ENCODE measurements at regions not wholly inside any gene's neighbourhood (a gene's known extent, or its start where the extent isn't known, plus 50 kb on each side); places are given as distances from the start of the nearest gene placed in this dataset.

DNA sequence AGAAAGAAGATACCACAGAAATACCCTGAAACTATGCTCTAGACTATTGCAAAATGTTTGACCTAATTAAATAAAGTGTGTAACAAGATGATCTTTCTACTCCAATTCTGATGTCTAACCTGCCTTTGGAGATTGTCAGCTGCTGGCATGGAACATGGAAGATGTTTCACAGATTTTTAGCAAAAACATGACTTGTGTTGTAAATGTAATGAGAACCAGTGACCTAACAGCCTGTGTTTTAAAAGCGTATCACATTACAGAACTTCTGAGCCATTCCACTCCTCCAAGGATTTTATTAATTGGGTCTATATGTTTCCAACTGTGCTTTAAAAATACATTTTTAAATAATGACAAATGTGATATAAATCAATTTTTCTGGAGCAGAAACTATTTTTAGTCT lies 526.3 kb upstream of the SEMA3D start:
- Mint-ChIP-seq H3K4me1 (ENCODE audit: low read depth) (no peaks in the 10 kb centered on the region), H3K27ac (no peak overlapping the region), H3K4me3 (no peak overlapping the region), H3K9me3 (peaks cover 6% of the 10 kb centered on the region), H3K36me3 (ENCODE audit: low read depth) (no peaks in the 10 kb centered on the region), H3K27me3 (no peaks in the 10 kb centered on the region)
- H3K4me1 ChIP-seq (ENCODE audit: insufficient read depth, low read length): no peaks in the 10 kb centered on the region
- CTCF ChIA-PET: no interaction called here
- H3K36me3 ChIP-seq (ENCODE audit: insufficient read depth, low read length): no peaks in the 10 kb centered on the region
- TF ChIP-seq, protein P1, sequence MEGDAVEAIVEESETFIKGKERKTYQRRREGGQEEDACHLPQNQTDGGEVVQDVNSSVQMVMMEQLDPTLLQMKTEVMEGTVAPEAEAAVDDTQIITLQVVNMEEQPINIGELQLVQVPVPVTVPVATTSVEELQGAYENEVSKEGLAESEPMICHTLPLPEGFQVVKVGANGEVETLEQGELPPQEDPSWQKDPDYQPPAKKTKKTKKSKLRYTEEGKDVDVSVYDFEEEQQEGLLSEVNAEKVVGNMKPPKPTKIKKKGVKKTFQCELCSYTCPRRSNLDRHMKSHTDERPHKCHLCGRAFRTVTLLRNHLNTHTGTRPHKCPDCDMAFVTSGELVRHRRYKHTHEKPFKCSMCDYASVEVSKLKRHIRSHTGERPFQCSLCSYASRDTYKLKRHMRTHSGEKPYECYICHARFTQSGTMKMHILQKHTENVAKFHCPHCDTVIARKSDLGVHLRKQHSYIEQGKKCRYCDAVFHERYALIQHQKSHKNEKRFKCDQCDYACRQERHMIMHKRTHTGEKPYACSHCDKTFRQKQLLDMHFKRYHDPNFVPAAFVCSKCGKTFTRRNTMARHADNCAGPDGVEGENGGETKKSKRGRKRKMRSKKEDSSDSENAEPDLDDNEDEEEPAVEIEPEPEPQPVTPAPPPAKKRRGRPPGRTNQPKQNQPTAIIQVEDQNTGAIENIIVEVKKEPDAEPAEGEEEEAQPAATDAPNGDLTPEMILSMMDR (IDR thresholded peaks at IDR 0.05): no peak
- no peak overlapping the region for H3K4me3 ChIP-seq (ENCODE audit: low read length)
- DNase-seq: no peak
- POLR2A ChIA-PET: no interaction called here
- H3K9me3 ChIP-seq (ENCODE audit: control insufficient read depth in 1 of 2, insufficient read depth in 1 of 2, low read length in 2 of 2): peaks cover 0 to 3% of the 10 kb centered on the region in 2 experiments
- no peak for ATAC-seq (ENCODE audit: poor library complexity)
- intact Hi-C loops (cut with DNase I, micrococcal nuclease): no loop called here
- no peak overlapping the region for H3K27ac ChIP-seq (ENCODE audit: low read depth in 1 of 2, low read length in 2 of 2)
- H3K27me3 ChIP-seq (ENCODE audit: control insufficient read depth in 1 of 2, insufficient read depth in 2 of 2, low read length in 2 of 2): no peaks in the 10 kb centered on the region

DNA sequence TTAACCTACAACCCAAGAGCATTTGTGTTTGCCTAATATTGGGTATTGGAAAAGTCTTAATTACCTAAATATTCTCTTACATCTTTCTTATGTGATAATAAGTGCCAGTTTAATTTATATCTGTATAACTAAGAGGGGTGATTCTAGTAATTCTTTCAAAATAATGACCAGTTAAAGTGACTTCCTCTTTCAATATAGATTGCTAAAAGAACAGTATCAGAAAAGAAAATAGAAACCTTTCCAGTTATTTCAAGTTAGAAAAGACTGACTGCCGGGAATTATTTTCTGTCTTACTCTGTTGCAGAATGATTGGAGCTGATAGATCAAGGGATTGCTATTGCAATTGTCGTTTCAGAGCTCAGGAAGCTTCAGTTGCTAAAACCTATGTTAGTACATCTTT lies 525.0 kb upstream of the SEMA3D start:
- intact Hi-C loops (cut with DNase I, micrococcal nuclease): no loop called here
- CTCF ChIA-PET: no interaction called here

DNA sequence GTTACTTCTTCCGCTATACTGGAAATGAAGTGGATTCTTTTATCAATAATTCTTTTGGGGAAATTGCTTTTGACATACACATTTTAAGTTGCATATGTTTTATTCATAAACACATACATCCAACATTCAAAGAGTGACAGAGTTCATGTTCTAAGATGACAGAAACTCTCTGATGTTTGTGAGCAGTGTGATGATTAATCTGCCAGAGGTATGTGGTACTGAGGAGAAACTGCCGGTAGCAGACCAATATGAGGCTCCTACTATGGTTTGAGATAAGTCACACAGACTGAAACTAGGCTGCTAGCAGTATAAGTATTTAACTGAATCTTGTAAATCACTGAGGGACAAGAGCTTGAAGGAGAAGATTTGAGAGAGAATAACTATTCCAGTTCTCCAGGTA lies 524.1 kb upstream of the SEMA3D start:
- Mint-ChIP-seq H3K9me3 (peaks cover 9% of the 10 kb centered on the region), H3K4me1 (ENCODE audit: low read depth) (no peaks in the 10 kb centered on the region), H3K27ac (no peak overlapping the region), H3K36me3 (ENCODE audit: low read depth) (no peaks in the 10 kb centered on the region), H3K27me3 (no peaks in the 10 kb centered on the region), H3K4me3 (no peak overlapping the region)
- no peak for DNase-seq
- no peak for ATAC-seq (ENCODE audit: poor library complexity)
- POLR2A ChIA-PET: no interaction called here
- Histone ChIP-seq H3K9me3 (ENCODE audit: control insufficient read depth in 1 of 2, insufficient read depth in 1 of 2, low read length in 2 of 2) (peaks cover 0 to 2% of the 10 kb centered on the region in 2 experiments), H3K27ac (ENCODE audit: low read depth in 1 of 2, low read length in 2 of 2) (no peak overlapping the region), H3K36me3 (ENCODE audit: insufficient read depth, low read length) (no peaks in the 10 kb centered on the region), H3K27me3 (ENCODE audit: control insufficient read depth in 1 of 2, insufficient read depth in 2 of 2, low read length in 2 of 2) (no peaks in the 10 kb centered on the region), H3K4me1 (ENCODE audit: insufficient read depth, low read length) (no peaks in the 10 kb centered on the region), H3K4me3 (ENCODE audit: low read length) (no peak overlapping the region)
- intact Hi-C loops (cut with DNase I, micrococcal nuclease): no loop called here
- CTCF ChIA-PET: no interaction called here
- TF ChIP-seq, protein P1 (IDR thresholded peaks at IDR 0.05): no peak

More for the DNA sequence above, 525.0 kb upstream of the SEMA3D start:
- Histone ChIP-seq H3K4me3 (ENCODE audit: low read length) (no peak overlapping the region), H3K4me1 (ENCODE audit: insufficient read depth, low read length) (no peaks in the 10 kb centered on the region), H3K27ac (ENCODE audit: low read depth in 1 of 2, low read length in 2 of 2) (no peak overlapping the region), H3K9me3 (ENCODE audit: control insufficient read depth in 1 of 2, insufficient read depth in 1 of 2, low read length in 2 of 2) (no peaks in the 10 kb centered on the region), H3K36me3 (ENCODE audit: insufficient read depth, low read length) (no peaks in the 10 kb centered on the region), H3K27me3 (ENCODE audit: control insufficient read depth in 1 of 2, insufficient read depth in 2 of 2, low read length in 2 of 2) (no peaks in the 10 kb centered on the region)
- Mint-ChIP-seq H3K9me3 (peaks cover 6% of the 10 kb centered on the region), H3K4me1 (ENCODE audit: low read depth) (no peaks in the 10 kb centered on the region), H3K27ac (no peak overlapping the region), H3K4me3 (no peak overlapping the region), H3K36me3 (ENCODE audit: low read depth) (no peaks in the 10 kb centered on the region), H3K27me3 (no peaks in the 10 kb centered on the region)
- POLR2A ChIA-PET: no interaction called here
- ATAC-seq (ENCODE audit: poor library complexity) (no peak), DNase-seq (no peak)
- TF ChIP-seq, protein P1 (IDR thresholded peaks at IDR 0.05): no peak

Measured in CD4-positive, alpha-beta T cell (primary cell).